Liver (tissue), 3 donors: ENCODE measurements at regions not wholly inside any gene's neighbourhood (a gene's known extent, or its start where the extent isn't known, plus 50 kb on each side); places are given as distances from the start of the nearest gene placed in this dataset.

ENCODE experiments used
- ATF3 ChIP-seq: IDR thresholded peaks from 2 replicates; pipeline ENCODE4 v1.6.1; 2016; ENCODE audit warnings: antibody characterized with exemption
- FOXA1 ChIP-seq: IDR thresholded peaks from 2 replicates; pipeline ENCODE4 v1.6.1; 2016; ENCODE audit warnings: antibody characterized with exemption
- NR2F2 ChIP-seq: IDR thresholded peaks from 2 replicates; pipeline ENCODE4 v1.6.1; 2016; ENCODE audit warnings: antibody characterized with exemption
- RAD21 ChIP-seq, 2 donors: IDR thresholded peaks; 2 replicates each; pipeline ENCODE4 v1.6.1; 2016; ENCODE audit warnings: antibody characterized with exemption in 2 of 2, mild to moderate bottlenecking in 2 of 2
- SP1 ChIP-seq: IDR thresholded peaks from 2 replicates; pipeline ENCODE4 v1.6.1; 2018; ENCODE audit warnings: antibody characterized with exemption, mild to moderate bottlenecking
- YY1 ChIP-seq: IDR thresholded peaks from 2 replicates; pipeline ENCODE4 v1.6.1; 2016; ENCODE audit warnings: antibody characterized with exemption, mild to moderate bottlenecking
- ZBTB33 ChIP-seq: IDR thresholded peaks from 2 replicates; pipeline ENCODE4 v1.6.1; 2016; ENCODE audit warnings: antibody characterized with exemption
- TF ChIP-seq, protein P1 (sequence below): fragments of 150-350 bp; IDR thresholded peaks from 2 replicates; pipeline ENCODE4 v1.5.1; 2017; ENCODE audit warnings: improper control_type of control experiment, low read depth, low read length; ENCODE audit not compliant: missing input control
- TF ChIP-seq, protein P2 (sequence below): IDR thresholded peaks from 2 replicates; pipeline ENCODE4 v1.6.1; 2016; ENCODE audit warnings: antibody characterized with exemption, mild to moderate bottlenecking
- donor health status: healthy.
- donor health status: healthy.

DNA sequence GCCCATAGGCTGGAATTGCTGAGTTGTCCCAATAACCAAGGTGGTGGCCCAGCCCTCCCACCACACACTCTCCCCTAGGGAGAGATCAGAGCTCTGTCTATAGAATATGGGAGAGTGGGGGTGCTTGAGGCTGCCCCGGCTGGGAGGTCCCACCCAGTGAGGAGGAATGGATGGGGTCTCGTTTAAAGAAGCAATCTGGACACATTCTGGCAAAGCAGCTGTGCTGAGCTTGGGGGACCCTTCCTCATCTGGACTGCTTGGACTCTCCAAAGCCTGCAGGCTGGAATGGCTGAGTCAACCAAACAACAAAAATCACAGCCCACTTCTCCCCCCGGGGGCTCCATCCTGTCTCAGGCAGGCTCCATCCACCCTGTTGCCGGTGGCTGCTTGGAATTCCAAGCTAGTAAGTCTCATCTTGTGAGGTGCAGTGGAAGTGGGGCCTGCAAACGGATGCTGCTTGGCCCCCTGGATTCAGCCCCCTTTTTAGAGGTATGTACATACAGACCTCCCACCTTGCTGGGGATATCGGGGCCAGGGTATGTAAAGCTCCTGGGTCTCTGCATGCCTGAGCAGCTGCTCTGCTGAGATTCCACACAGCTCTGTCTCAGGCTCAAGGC lies 67.1 kb upstream of the FAM78B start:
- TF ChIP-seq, protein P1, sequence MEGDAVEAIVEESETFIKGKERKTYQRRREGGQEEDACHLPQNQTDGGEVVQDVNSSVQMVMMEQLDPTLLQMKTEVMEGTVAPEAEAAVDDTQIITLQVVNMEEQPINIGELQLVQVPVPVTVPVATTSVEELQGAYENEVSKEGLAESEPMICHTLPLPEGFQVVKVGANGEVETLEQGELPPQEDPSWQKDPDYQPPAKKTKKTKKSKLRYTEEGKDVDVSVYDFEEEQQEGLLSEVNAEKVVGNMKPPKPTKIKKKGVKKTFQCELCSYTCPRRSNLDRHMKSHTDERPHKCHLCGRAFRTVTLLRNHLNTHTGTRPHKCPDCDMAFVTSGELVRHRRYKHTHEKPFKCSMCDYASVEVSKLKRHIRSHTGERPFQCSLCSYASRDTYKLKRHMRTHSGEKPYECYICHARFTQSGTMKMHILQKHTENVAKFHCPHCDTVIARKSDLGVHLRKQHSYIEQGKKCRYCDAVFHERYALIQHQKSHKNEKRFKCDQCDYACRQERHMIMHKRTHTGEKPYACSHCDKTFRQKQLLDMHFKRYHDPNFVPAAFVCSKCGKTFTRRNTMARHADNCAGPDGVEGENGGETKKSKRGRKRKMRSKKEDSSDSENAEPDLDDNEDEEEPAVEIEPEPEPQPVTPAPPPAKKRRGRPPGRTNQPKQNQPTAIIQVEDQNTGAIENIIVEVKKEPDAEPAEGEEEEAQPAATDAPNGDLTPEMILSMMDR: no peak
- TF ChIP-seq RAD21 (IDR thresholded peaks at IDR 0.05) (no peak), ATF3 (no peak), SP1 (no peak), NR2F2 (no peak), YY1 (no peak), ZBTB33 (no peak), FOXA1 (no peak)
- TF ChIP-seq, protein P2, sequence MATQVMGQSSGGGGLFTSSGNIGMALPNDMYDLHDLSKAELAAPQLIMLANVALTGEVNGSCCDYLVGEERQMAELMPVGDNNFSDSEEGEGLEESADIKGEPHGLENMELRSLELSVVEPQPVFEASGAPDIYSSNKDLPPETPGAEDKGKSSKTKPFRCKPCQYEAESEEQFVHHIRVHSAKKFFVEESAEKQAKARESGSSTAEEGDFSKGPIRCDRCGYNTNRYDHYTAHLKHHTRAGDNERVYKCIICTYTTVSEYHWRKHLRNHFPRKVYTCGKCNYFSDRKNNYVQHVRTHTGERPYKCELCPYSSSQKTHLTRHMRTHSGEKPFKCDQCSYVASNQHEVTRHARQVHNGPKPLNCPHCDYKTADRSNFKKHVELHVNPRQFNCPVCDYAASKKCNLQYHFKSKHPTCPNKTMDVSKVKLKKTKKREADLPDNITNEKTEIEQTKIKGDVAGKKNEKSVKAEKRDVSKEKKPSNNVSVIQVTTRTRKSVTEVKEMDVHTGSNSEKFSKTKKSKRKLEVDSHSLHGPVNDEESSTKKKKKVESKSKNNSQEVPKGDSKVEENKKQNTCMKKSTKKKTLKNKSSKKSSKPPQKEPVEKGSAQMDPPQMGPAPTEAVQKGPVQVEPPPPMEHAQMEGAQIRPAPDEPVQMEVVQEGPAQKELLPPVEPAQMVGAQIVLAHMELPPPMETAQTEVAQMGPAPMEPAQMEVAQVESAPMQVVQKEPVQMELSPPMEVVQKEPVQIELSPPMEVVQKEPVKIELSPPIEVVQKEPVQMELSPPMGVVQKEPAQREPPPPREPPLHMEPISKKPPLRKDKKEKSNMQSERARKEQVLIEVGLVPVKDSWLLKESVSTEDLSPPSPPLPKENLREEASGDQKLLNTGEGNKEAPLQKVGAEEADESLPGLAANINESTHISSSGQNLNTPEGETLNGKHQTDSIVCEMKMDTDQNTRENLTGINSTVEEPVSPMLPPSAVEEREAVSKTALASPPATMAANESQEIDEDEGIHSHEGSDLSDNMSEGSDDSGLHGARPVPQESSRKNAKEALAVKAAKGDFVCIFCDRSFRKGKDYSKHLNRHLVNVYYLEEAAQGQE: no peak
